ENCODE measurements at regions not wholly inside any gene's neighbourhood (a gene's known extent, or its start where the extent isn't known, plus 50 kb on each side); places are given as distances from the start of the nearest gene placed in this dataset.

DNA sequence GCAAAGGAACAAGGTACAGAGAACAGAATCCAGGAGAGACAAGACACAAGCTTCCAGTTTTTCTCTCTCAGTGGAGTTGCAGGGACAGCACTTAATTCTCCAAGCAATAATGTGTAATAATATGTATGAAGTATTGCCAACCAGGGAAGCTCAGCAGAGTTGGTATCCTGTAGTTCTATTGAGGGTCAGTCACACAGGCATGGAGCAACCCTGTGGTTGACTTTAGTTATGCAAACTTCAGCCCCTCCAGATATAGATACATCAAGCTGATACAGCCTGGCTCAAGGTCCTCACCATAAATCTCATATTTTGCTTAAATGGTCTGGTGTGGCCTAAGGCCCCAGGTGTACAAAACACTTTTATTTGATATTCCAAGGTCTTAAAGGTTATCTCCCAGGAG is 248.6 kb upstream of the EPHA5 start:
- Histone ChIP-seq H3K4me1 (no peaks in the 10 kb centered on the region), H3K27ac (no peak overlapping the region), H3K4me3 (no peak overlapping the region), H3K9me3 (no peaks in the 10 kb centered on the region), H3K36me3 (no peaks in the 10 kb centered on the region), H3K27me3 (no peaks in the 10 kb centered on the region)
- intact Hi-C loops (cut with DNase I; ENCODE audit: low total_unique reads) = no loop called here
- TF ChIP-seq, protein P1, sequence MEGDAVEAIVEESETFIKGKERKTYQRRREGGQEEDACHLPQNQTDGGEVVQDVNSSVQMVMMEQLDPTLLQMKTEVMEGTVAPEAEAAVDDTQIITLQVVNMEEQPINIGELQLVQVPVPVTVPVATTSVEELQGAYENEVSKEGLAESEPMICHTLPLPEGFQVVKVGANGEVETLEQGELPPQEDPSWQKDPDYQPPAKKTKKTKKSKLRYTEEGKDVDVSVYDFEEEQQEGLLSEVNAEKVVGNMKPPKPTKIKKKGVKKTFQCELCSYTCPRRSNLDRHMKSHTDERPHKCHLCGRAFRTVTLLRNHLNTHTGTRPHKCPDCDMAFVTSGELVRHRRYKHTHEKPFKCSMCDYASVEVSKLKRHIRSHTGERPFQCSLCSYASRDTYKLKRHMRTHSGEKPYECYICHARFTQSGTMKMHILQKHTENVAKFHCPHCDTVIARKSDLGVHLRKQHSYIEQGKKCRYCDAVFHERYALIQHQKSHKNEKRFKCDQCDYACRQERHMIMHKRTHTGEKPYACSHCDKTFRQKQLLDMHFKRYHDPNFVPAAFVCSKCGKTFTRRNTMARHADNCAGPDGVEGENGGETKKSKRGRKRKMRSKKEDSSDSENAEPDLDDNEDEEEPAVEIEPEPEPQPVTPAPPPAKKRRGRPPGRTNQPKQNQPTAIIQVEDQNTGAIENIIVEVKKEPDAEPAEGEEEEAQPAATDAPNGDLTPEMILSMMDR (IDR thresholded peaks at IDR 0.05) = no peak
- no peak for TF ChIP-seq POLR2A (IDR thresholded peaks at IDR 0.05)
- DNase-seq = no peak

DNA sequence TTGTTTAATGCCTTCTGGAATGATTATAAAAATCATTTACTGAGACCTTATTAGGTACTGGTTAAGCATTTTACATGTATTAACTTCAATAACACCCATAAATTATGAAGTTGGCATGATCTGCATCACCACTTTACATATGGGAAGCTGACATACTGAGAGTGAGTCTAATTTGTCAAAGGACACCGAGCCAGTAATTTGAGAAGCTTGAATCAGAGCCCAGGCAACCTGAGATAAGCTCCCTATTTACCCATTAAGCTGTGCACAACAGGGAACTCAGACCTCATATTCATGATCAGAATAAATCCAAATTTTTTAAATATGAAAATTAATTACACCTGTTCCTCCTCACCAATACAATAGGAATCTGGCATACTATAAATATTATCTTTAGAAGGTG is 247.9 kb upstream of the EPHA5 start:
- no peak overlapping the region for H3K27ac ChIP-seq
- no peak overlapping the region for H3K4me3 ChIP-seq
- H3K27me3 ChIP-seq = no peaks in the 10 kb centered on the region
- H3K4me1 ChIP-seq = no peaks in the 10 kb centered on the region
- no peaks in the 10 kb centered on the region for H3K9me3 ChIP-seq
- TF ChIP-seq POLR2A (IDR thresholded peaks at IDR 0.05) = no peak
- TF ChIP-seq, protein P1 (IDR thresholded peaks at IDR 0.05) = no peak
- intact Hi-C loops (cut with DNase I; ENCODE audit: low total_unique reads) = no loop called here
- DNase-seq = no peak
- no peaks in the 10 kb centered on the region for H3K36me3 ChIP-seq

DNA sequence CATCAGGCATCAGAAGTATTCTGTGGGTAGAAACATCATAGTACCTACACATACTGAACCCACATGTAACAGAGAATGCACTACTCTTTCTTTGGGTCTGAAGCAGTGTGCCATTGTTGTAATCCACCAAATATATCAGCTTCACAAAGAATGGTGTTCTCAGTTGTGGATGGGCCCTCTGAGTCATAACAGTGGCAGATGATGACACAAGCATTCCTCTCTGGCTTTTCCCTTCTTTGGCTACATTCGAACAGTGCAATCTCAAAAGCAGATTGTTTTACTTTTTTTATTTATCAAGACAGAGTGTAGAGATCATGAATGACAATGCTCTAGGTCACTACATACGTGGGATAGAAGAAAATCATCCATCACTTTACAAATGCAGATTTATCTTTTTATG is 247.2 kb upstream of the EPHA5 start:
- Histone ChIP-seq H3K27ac (no peak overlapping the region), H3K4me3 (no peak overlapping the region), H3K27me3 (no peaks in the 10 kb centered on the region), H3K4me1 (no peaks in the 10 kb centered on the region), H3K36me3 (no peaks in the 10 kb centered on the region), H3K9me3 (no peaks in the 10 kb centered on the region)
- TF ChIP-seq, protein P1 (IDR thresholded peaks at IDR 0.05) = no peak
- TF ChIP-seq POLR2A (IDR thresholded peaks at IDR 0.05) = no peak
- no peak for DNase-seq
- intact Hi-C loops (cut with DNase I; ENCODE audit: low total_unique reads) = no loop called here

DNA sequence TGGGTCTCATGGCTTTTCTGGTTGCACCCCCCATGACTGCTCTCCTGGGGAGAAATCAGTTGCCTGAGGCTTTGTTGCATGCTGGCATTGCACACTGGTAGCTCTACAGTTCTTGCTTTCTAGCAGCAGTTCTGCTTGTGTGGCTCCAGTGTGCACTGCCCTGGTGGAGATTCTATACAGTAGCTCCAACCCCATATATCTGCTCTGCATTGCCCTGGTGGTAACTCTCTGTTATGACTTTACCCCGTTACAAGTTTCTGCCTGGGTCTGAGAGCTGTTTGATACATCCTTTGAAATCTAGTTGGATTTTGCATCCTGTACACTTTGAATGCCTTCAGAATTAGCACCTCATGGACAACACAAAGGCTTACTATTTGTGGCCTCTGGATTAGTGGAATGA is 241.4 kb upstream of the EPHA5 start:
- Histone ChIP-seq H3K27ac (no peak overlapping the region), H3K4me1 (no peaks in the 10 kb centered on the region)
- TF ChIP-seq, protein P1 (IDR thresholded peaks at IDR 0.05) = no peak

DNA sequence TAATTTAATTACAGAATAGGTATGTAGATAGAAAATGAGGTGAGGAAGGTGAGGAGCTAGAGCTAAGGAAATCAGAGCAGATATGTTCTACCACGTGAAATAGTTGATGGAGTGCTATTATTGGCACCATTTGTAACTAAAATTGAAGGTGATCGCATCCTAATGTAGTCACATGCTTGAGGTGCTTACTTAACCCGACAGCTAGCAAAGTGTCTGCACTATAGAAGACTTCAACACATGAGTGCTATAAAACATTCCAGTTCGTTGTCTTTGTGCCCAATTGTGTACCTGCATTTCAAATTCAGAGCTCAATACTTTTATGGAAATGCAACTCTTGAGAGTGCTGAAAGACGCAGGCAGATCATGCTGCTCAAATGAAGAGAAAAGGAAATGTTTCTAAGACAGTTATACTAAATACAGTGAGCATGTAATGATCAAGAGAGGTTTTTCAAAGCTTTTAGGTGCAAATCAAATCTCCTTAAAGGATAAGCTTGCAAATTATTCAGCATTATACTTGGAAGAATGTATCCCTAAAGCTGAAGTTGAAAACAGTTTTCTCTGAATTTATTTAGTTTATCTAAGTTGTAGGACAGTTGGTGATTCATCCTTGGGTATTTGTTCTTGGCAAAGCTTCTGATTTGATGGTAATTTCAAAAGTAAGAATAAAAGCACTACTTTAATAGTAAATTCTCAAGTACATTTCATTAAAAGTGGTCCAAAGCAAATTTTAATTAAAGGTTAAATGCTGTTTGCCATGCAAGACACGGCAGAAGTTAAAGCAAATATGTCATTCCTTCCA is 223.9 kb upstream of the EPHA5 start:
- no peaks in the 10 kb centered on the region for H3K9me3 ChIP-seq
- TF ChIP-seq, protein P1 (IDR thresholded peaks at IDR 0.05) = no peak
- no peak for TF ChIP-seq POLR2A (IDR thresholded peaks at IDR 0.05)
- H3K27ac ChIP-seq = no peak overlapping the region
- H3K4me1 ChIP-seq = no peaks in the 10 kb centered on the region
- H3K27me3 ChIP-seq = no peaks in the 10 kb centered on the region
- H3K36me3 ChIP-seq = no peaks in the 10 kb centered on the region
- H3K4me3 ChIP-seq = no peak overlapping the region
- intact Hi-C loops (cut with DNase I; ENCODE audit: low total_unique reads) = no loop called here
- no peak for DNase-seq

More for the DNA sequence above, 241.4 kb upstream of the EPHA5 start:
- Histone ChIP-seq H3K36me3 (no peaks in the 10 kb centered on the region), H3K4me3 (no peak overlapping the region), H3K27me3 (no peaks in the 10 kb centered on the region), H3K9me3 (no peaks in the 10 kb centered on the region)
- intact Hi-C loops (cut with DNase I; ENCODE audit: low total_unique reads) = no loop called here
- no peak for DNase-seq

Measured in uterus (tissue), 3 donors.